ENCODE measurements at regions not wholly inside any gene's neighbourhood (a gene's known extent, or its start where the extent isn't known, plus 50 kb on each side); places are given as distances from the start of the nearest gene placed in this dataset.

GRCh38 chr10:21172930-21173801, 276.1 kb upstream of the NEBL start:
- FAIRE-seq, result no peak
- Histone ChIP-seq H3K36me3 (ENCODE audit: control insufficient read depth in 2 of 3, insufficient read depth in 3 of 3, low read length in 3 of 3) (peaks cover 0 to 4% (median 0%) of the 10 kb centered on the region in 3 donors), H3K4me3 (ENCODE audit: low read length in 3 of 3) (peak overlapping the region; percentile 64 to 73 (median 69)), H3K27ac (ENCODE audit: low read depth in 2 of 2, low read length in 2 of 2) (peak overlapping the region; percentile 72 to 85), H3K9ac (ENCODE audit: low read length in 3 of 3) (peak overlapping the region; percentile 36 to 86 (median 46)), H3K27me3 (ENCODE audit: control insufficient read depth, insufficient read depth, low read length) (no peaks in the 10 kb centered on the region), H3K4me1 (ENCODE audit: control insufficient read depth in 2 of 3, insufficient read depth in 2 of 3, low read depth in 1 of 3, low read length in 3 of 3) (peaks cover 0 to 4% (median 3%) of the 10 kb centered on the region in 3 donors), H3K9me3 (ENCODE audit: control insufficient read depth in 2 of 3, insufficient read depth in 1 of 3, low read length in 3 of 3) (no peaks in the 10 kb centered on the region)
- intact Hi-C loops (cut with DNase I), result no loop called here
- TF ChIP-seq, protein P1, sequence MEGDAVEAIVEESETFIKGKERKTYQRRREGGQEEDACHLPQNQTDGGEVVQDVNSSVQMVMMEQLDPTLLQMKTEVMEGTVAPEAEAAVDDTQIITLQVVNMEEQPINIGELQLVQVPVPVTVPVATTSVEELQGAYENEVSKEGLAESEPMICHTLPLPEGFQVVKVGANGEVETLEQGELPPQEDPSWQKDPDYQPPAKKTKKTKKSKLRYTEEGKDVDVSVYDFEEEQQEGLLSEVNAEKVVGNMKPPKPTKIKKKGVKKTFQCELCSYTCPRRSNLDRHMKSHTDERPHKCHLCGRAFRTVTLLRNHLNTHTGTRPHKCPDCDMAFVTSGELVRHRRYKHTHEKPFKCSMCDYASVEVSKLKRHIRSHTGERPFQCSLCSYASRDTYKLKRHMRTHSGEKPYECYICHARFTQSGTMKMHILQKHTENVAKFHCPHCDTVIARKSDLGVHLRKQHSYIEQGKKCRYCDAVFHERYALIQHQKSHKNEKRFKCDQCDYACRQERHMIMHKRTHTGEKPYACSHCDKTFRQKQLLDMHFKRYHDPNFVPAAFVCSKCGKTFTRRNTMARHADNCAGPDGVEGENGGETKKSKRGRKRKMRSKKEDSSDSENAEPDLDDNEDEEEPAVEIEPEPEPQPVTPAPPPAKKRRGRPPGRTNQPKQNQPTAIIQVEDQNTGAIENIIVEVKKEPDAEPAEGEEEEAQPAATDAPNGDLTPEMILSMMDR (IDR thresholded peaks at IDR 0.05; ENCODE audit: borderline replicate concordance, extremely low read depth, insufficient read depth), result no peak
- DNase-seq, result peak; percentile 73 to 80 (median 75)

DNA sequence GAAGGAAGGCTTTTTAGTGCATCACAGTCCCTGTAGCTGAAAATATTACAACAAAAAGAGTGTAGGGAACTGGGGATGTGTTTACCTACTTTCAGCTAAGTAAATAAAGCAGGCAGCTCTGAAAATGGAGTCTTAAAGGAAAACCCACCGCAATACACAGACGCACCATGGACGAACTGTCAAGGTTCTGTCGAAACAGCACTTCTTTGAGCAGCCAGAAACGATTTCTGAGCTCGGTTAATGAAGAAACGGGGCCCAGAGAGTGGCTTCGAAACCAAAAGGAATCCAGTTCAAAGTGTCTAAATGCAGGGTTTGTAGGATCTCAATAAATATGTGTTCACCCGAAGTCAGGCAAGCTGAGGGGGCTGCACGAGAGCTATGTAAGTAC, 275.4 kb upstream of the NEBL start:
- Histone ChIP-seq H3K9ac (ENCODE audit: low read length in 3 of 3) (peak overlapping the region; percentile 36 to 86 (median 46)), H3K4me3 (ENCODE audit: low read length in 3 of 3) (peak overlapping the region; percentile 64 to 73 (median 69)), H3K9me3 (ENCODE audit: control insufficient read depth in 2 of 3, insufficient read depth in 1 of 3, low read length in 3 of 3) (no peaks in the 10 kb centered on the region), H3K27ac (ENCODE audit: low read depth in 2 of 2, low read length in 2 of 2) (peak overlapping the region; percentile 69 to 85), H3K4me1 (ENCODE audit: control insufficient read depth in 2 of 3, insufficient read depth in 2 of 3, low read depth in 1 of 3, low read length in 3 of 3) (peaks cover 0 to 4% (median 3%) of the 10 kb centered on the region in 3 donors), H3K27me3 (ENCODE audit: control insufficient read depth, insufficient read depth, low read length) (no peaks in the 10 kb centered on the region), H3K36me3 (ENCODE audit: control insufficient read depth in 2 of 3, insufficient read depth in 3 of 3, low read length in 3 of 3) (peaks cover 0 to 4% (median 0%) of the 10 kb centered on the region in 3 donors)
- FAIRE-seq (no peak), DNase-seq (no peak)
- intact Hi-C loops (cut with DNase I), result no loop called here
- TF ChIP-seq, protein P1 (IDR thresholded peaks at IDR 0.05; ENCODE audit: borderline replicate concordance, extremely low read depth, insufficient read depth), result no peak

DNA sequence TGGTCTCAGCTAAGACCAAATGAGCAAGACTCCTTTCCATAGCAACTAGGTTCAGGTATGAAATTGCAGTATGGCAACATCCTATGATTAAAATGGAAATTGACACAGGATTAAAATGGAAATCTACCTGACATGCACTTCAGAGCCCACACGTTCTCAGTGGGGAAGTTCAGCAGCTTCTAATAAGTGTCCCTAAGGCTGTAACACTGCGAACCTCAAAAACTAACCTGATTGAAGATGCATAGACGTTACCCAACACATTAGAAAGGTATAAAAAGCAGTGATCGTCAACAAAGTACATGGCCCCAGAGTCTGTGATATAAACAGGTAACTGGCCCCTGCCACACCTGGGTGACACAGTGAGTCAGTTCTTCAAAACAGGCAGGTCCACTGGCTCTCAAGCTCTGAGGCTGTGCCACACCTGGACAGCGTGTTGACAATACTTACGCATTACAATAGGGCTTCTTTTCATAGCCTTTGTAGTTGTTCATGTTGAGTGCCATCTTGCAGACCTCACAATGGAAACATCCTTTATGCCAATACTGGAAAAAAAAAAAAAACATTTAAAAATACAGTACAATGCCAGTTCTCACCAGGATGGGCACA, 274.9 kb upstream of the NEBL start:
- Histone ChIP-seq H3K4me3 (ENCODE audit: low read length in 3 of 3) (peak overlapping the region; percentile 64 to 73 (median 69)), H3K9me3 (ENCODE audit: control insufficient read depth in 2 of 3, insufficient read depth in 1 of 3, low read length in 3 of 3) (no peaks in the 10 kb centered on the region), H3K36me3 (ENCODE audit: control insufficient read depth in 2 of 3, insufficient read depth in 3 of 3, low read length in 3 of 3) (peaks cover 0 to 4% (median 0%) of the 10 kb centered on the region in 3 donors), H3K27me3 (ENCODE audit: control insufficient read depth, insufficient read depth, low read length) (no peaks in the 10 kb centered on the region), H3K9ac (ENCODE audit: low read length in 3 of 3) (peak overlapping the region in 2 of 3 donors; percentile 36 to 86), H3K27ac (ENCODE audit: low read depth in 2 of 2, low read length in 2 of 2) (peak overlapping the region; percentile 69 to 85), H3K4me1 (ENCODE audit: control insufficient read depth in 2 of 3, insufficient read depth in 2 of 3, low read depth in 1 of 3, low read length in 3 of 3) (peaks cover 0 to 4% (median 3%) of the 10 kb centered on the region in 3 donors)
- TF ChIP-seq, protein P1 (IDR thresholded peaks at IDR 0.05; ENCODE audit: borderline replicate concordance, extremely low read depth, insufficient read depth), result no peak
- DNase-seq, result no peak
- FAIRE-seq, result no peak
- intact Hi-C loops (cut with DNase I), result no loop called here
